Neural cell (in vitro differentiated cells): ENCODE measurements at regions not wholly inside any gene's neighbourhood (a gene's known extent, or its start where the extent isn't known, plus 50 kb on each side); places are given as distances from the start of the nearest gene placed in this dataset.
"Not testable (repeated sequence)": the region's sequence is repeated elsewhere in the genome, so short reads cannot be mapped to it uniquely, and the experiment has no call there.

Experiments used
- H2AFZ ChIP-seq: fragments of 200-600, 300-800 bp; sonication (generic), shearing (Covaris generic); 2 replicates; pipeline ENCODE4 v1.6.0; 2014; ENCODE audit warnings: low read depth, mild to moderate bottlenecking, antibody characterized with exemption, low read length, moderate library complexity
- H3F3A ChIP-seq: fragments of 200-600 bp; shearing (Covaris generic); 2 replicates; pipeline ENCODE4 v1.6.1; 2016; ENCODE audit warnings: mild to moderate bottlenecking, moderate library complexity, mixed read lengths, antibody characterized with exemption, low read length; ENCODE audit not compliant: insufficient read depth, poor library complexity, severe bottlenecking
- H3K27ac ChIP-seq: fragments of 200-600, 300-800 bp; sonication (generic), shearing (Covaris generic); 2 replicates; pipeline ENCODE4 v1.5.1; 2014; ENCODE audit warnings: mild to moderate bottlenecking, low read length, moderate library complexity
- H3K27me3 ChIP-seq: fragments of 300-800, 200-600 bp; sonication (generic), shearing (Covaris generic); 2 replicates; pipeline ENCODE4 v1.6.0; 2014; ENCODE audit warnings: mild to moderate bottlenecking, low read depth, low read length, moderate library complexity; ENCODE audit not compliant: insufficient read depth
- H3K36me3 ChIP-seq: fragments of 300-800, 200-600 bp; sonication (generic), shearing (Covaris generic); 2 replicates; pipeline ENCODE4 v1.5.1; 2014; ENCODE audit warnings: mild to moderate bottlenecking, antibody characterized with exemption, low read length, moderate library complexity; ENCODE audit not compliant: insufficient read depth
- H3K4me2 ChIP-seq: fragments of 300-800, 200-600 bp; sonication (generic), shearing (Covaris generic); 2 replicates; pipeline ENCODE4 v1.6.0; 2014; ENCODE audit warnings: mild to moderate bottlenecking, low read length
- H3K4me3 ChIP-seq: fragments of 300-800, 200-600 bp; sonication (generic), shearing (Covaris generic); 2 replicates; pipeline ENCODE4 v1.5.1; 2014; ENCODE audit warnings: mild to moderate bottlenecking, low read length, moderate library complexity
- H3K79me2 ChIP-seq: fragments of 200-600 bp; shearing (Covaris generic); replicated peaks from 2 replicates; pipeline ENCODE4 v1.6.0; 2014; ENCODE audit warnings: mild to moderate bottlenecking, low read length, moderate library complexity; ENCODE audit not compliant: insufficient read depth
- H3K9ac ChIP-seq: fragments of 300-800, 200-600 bp; sonication (generic), shearing (Covaris generic); 2 replicates; pipeline ENCODE4 v1.6.1; 2016; ENCODE audit warnings: mild to moderate bottlenecking, low read length, mixed read lengths
- H3K9me2 ChIP-seq: fragments of 200-600 bp; shearing (Covaris generic); 2 replicates; pipeline ENCODE4 v1.6.1; 2016; ENCODE audit warnings: mild to moderate bottlenecking, low read length, mixed read lengths; ENCODE audit not compliant: insufficient read depth
- H3K9me3 ChIP-seq: fragments of 200-600, 300-800 bp; sonication (generic), shearing (Covaris generic); 2 replicates; pipeline ENCODE4 v1.6.1; 2016; ENCODE audit warnings: mild to moderate bottlenecking, mixed run types, low read length, moderate library complexity, mixed read lengths
- H4K20me1 ChIP-seq: fragments of 200-600 bp; shearing (Covaris generic); 2 replicates; pipeline ENCODE4 v1.6.1; 2016; ENCODE audit warnings: mild to moderate bottlenecking, mixed run types; ENCODE audit not compliant: insufficient read depth
- EP300 ChIP-seq: fragments of 450-650 bp; conservative IDR thresholded peaks from 2 replicates; pipeline ENCODE4 v1.6.1; 2014; ENCODE audit warnings: antibody characterized with exemption, mild to moderate bottlenecking, moderate library complexity; ENCODE audit not compliant: poor library complexity, severe bottlenecking
- EZH2 ChIP-seq: fragments of 200-600, 300-800 bp; shearing (Covaris generic), sonication (generic); IDR thresholded peaks from 2 replicates; pipeline ENCODE4 v1.6.1; 2014; ENCODE audit warnings: antibody characterized with exemption, low read length, borderline replicate concordance, mild to moderate bottlenecking; ENCODE audit not compliant: insufficient read depth, poor library complexity, severe bottlenecking
- MXI1 ChIP-seq: fragments of 450-650 bp; conservative IDR thresholded peaks from 2 replicates; pipeline ENCODE4 v1.6.1; 2014; ENCODE audit warnings: antibody characterized with exemption, mild to moderate bottlenecking; ENCODE audit not compliant: poor library complexity, severe bottlenecking
- POLR2AphosphoS5 ChIP-seq: IDR thresholded peaks from 2 replicates; pipeline ENCODE4 v1.6.1; 2012
- RAD21 ChIP-seq: fragments of 450-650 bp; conservative IDR thresholded peaks from 2 replicates; pipeline ENCODE4 v1.6.1; 2014; ENCODE audit warnings: antibody characterized with exemption, mild to moderate bottlenecking, moderate library complexity
- SMC3 ChIP-seq: fragments of 450-650 bp; conservative IDR thresholded peaks from 2 replicates; pipeline ENCODE4 v1.6.1; 2014; ENCODE audit warnings: antibody characterized with exemption, mild to moderate bottlenecking, moderate library complexity; ENCODE audit not compliant: poor library complexity
- TAF1 ChIP-seq: IDR thresholded peaks from 2 replicates; pipeline ENCODE4 v1.6.1; 2012; ENCODE audit warnings: low read depth
- TF ChIP-seq, protein P1 (sequence below): IDR thresholded peaks from 2 replicates; pipeline ENCODE4 v1.6.1; 2012; ENCODE audit warnings: borderline replicate concordance
- TF ChIP-seq, protein P2 (sequence below): fragments of 450-650 bp; IDR thresholded peaks from 2 replicates; pipeline ENCODE4 v1.5.1; 2014; ENCODE audit warnings: antibody characterized with exemption, mild to moderate bottlenecking, moderate library complexity; ENCODE audit not compliant: poor library complexity, severe bottlenecking

DNA sequence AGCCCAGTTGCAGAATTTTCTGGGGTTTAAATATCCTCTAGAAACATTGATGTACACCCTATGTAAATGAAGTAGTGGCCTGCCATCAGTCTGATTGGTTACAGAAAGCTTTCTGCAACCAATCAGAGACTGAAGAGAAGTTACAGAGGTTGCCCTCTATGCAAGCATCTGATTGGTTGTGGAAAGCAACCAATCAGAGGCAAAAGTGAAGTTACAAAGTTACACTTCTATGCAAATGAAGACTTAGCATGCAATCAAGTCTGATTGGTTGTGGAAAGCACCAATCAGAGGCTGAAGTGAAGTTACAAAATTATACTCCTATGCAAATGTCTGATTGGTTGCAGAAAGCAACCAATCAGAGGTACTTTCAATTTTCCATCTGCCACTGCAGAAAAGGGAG, 51.9 kb upstream of the USP9X start:
- Histone ChIP-seq H3K9me3 (no peaks in the 10 kb centered on the region), H3K27ac (no peak overlapping the region), H3K4me2 (no peak overlapping the region), H3K36me3 (no peaks in the 10 kb centered on the region), H3F3A (no peaks in the 10 kb centered on the region), H3K79me2 (no peaks in the 10 kb centered on the region), H3K27me3 (no peaks in the 10 kb centered on the region), H3K9me2 (no peaks in the 10 kb centered on the region), H2AFZ (no peak overlapping the region), H3K9ac (no peak overlapping the region), H3K4me3 (no peak overlapping the region), H4K20me1 (no peaks in the 10 kb centered on the region)
- TF ChIP-seq, protein P1, sequence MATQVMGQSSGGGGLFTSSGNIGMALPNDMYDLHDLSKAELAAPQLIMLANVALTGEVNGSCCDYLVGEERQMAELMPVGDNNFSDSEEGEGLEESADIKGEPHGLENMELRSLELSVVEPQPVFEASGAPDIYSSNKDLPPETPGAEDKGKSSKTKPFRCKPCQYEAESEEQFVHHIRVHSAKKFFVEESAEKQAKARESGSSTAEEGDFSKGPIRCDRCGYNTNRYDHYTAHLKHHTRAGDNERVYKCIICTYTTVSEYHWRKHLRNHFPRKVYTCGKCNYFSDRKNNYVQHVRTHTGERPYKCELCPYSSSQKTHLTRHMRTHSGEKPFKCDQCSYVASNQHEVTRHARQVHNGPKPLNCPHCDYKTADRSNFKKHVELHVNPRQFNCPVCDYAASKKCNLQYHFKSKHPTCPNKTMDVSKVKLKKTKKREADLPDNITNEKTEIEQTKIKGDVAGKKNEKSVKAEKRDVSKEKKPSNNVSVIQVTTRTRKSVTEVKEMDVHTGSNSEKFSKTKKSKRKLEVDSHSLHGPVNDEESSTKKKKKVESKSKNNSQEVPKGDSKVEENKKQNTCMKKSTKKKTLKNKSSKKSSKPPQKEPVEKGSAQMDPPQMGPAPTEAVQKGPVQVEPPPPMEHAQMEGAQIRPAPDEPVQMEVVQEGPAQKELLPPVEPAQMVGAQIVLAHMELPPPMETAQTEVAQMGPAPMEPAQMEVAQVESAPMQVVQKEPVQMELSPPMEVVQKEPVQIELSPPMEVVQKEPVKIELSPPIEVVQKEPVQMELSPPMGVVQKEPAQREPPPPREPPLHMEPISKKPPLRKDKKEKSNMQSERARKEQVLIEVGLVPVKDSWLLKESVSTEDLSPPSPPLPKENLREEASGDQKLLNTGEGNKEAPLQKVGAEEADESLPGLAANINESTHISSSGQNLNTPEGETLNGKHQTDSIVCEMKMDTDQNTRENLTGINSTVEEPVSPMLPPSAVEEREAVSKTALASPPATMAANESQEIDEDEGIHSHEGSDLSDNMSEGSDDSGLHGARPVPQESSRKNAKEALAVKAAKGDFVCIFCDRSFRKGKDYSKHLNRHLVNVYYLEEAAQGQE = no peak
- TF ChIP-seq POLR2AphosphoS5 (no peak), EP300 (no peak), RAD21 (no peak), TAF1 (no peak), SMC3 (no peak), MXI1 (no peak), EZH2 (no peak)
- TF ChIP-seq, protein P2, sequence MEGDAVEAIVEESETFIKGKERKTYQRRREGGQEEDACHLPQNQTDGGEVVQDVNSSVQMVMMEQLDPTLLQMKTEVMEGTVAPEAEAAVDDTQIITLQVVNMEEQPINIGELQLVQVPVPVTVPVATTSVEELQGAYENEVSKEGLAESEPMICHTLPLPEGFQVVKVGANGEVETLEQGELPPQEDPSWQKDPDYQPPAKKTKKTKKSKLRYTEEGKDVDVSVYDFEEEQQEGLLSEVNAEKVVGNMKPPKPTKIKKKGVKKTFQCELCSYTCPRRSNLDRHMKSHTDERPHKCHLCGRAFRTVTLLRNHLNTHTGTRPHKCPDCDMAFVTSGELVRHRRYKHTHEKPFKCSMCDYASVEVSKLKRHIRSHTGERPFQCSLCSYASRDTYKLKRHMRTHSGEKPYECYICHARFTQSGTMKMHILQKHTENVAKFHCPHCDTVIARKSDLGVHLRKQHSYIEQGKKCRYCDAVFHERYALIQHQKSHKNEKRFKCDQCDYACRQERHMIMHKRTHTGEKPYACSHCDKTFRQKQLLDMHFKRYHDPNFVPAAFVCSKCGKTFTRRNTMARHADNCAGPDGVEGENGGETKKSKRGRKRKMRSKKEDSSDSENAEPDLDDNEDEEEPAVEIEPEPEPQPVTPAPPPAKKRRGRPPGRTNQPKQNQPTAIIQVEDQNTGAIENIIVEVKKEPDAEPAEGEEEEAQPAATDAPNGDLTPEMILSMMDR = no peak

DNA sequence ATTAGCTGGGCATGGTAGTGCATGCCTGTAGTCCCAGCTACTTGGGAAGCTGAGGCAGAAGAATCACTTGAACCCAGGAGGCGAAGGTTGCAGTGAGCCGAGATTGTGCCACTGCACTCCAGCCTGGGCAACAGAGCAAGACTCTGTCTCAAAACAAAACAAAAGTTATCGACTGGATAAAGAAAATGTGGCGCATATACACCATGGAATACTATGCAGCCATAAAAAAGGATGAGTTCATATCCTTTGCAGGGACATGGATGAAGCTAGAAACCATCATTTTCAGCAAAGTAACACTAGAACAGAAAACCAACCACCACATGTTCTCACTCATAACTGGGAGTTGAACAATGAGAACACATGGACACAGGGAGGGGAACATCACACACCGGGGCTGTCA, 50.3 kb upstream of the USP9X start:
- H3K9ac ChIP-seq, H3K79me2 ChIP-seq, H2AFZ ChIP-seq, H3K36me3 ChIP-seq, H3K9me3 ChIP-seq, H3K27ac ChIP-seq, H3K9me2 ChIP-seq, H3F3A ChIP-seq, H3K4me3 ChIP-seq, H4K20me1 ChIP-seq, H3K27me3 ChIP-seq, H3K4me2 ChIP-seq: not testable (repeated sequence)
